ENCODE measurements at regions not wholly inside any gene's neighbourhood (a gene's known extent, or its start where the extent isn't known, plus 50 kb on each side); places are given as distances from the start of the nearest gene placed in this dataset.

GRCh38 chr3:67739851-67740250 lies 85.4 kb upstream of the SUCLG2 start:
- TF ChIP-seq CTCF (conservative IDR thresholded peaks at IDR 0.05; ENCODE audit: low read length) (no peak), EZH2phosphoT487 (IDR thresholded peaks at IDR 0.05; ENCODE audit: borderline replicate concordance, low read depth, low read length) (no peak)
